CD4-positive, alpha-beta T cell treated with Interferon gamma for 1 hour (primary cell): ENCODE measurements at regions not wholly inside any gene's neighbourhood (a gene's known extent, or its start where the extent isn't known, plus 50 kb on each side); places are given as distances from the start of the nearest gene placed in this dataset.

ENCODE experiments used
- DNase-seq: peaks from one replicate; pipeline ENCODE4 v3.0.0-alpha.2; 2020

GRCh38 chr2:41943159-41943558 is 104.7 kb upstream of the PKDCC start:
- no peak for DNase-seq

GRCh38 chr2:41944220-41944880 is 103.5 kb upstream of the PKDCC start:
- DNase-seq: no peak

GRCh38 chr2:41947701-41948396 is 100.0 kb upstream of the PKDCC start:
- DNase-seq: no peak

- no peak for DNase-seq
These were observed 99.4 kb upstream of the PKDCC start for GRCh38 chr2:41948397-41948763.

GRCh38 chr2:41949091-41949882 is 98.5 kb upstream of the PKDCC start:
- DNase-seq: no peak

GRCh38 chr2:41949883-41950665 is 97.7 kb upstream of the PKDCC start:
- no peak for DNase-seq

- DNase-seq: no peak
These were observed 97.2 kb upstream of the PKDCC start for GRCh38 chr2:41950666-41950960.

GRCh38 chr2:41954304-41955291 is 93.2 kb upstream of the PKDCC start:
- no peak for DNase-seq

GRCh38 chr2:41955316-41956043 is 92.3 kb upstream of the PKDCC start:
- no peak for DNase-seq

- DNase-seq: no peak
These were observed 90.4 kb upstream of the PKDCC start for GRCh38 chr2:41957431-41957830.

GRCh38 chr2:41958251-41958650 is 89.6 kb upstream of the PKDCC start:
- no peak for DNase-seq

- DNase-seq: no peak
These were observed 89.0 kb upstream of the PKDCC start for GRCh38 chr2:41958775-41959174.

- no peak for DNase-seq
These were observed 88.1 kb upstream of the PKDCC start for GRCh38 chr2:41959760-41960159.

GRCh38 chr2:41962922-41963622 is 84.7 kb upstream of the PKDCC start:
- DNase-seq: no peak

GRCh38 chr2:41963661-41964525 is 83.9 kb upstream of the PKDCC start:
- DNase-seq: no peak

- no peak for DNase-seq
These were observed 82.5 kb upstream of the PKDCC start for GRCh38 chr2:41965173-41965908.

- DNase-seq: no peak
These were observed 81.9 kb upstream of the PKDCC start for GRCh38 chr2:41965909-41966295.

GRCh38 chr2:41966431-41966893 is 81.4 kb upstream of the PKDCC start:
- no peak for DNase-seq

GRCh38 chr2:41966920-41967319 is 80.9 kb upstream of the PKDCC start:
- peak; percentile 30 for DNase-seq
